ENCODE measurements at regions not wholly inside any gene's neighbourhood (a gene's known extent, or its start where the extent isn't known, plus 50 kb on each side); places are given as distances from the start of the nearest gene placed in this dataset.

DNA sequence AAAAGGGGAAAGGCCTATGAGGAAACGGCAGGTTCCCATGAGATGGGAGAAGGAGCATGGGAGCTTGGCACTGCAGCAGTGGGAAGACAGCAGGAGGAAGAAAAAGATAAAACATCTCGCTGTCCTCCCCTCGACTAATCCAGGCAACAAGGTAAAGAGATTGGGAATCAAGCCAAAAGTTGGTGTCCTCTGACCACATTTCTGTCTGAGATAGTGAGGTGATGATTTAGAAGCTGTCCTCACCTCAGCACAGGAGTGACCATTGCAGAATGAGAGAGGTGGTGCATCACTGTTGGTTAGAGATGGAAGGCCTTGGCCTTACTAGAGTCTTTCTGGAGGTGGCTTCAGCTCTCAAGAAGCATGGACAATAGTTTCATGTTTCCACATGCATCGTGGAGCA is 226.6 kb upstream of the CCDC54 start:
- Histone ChIP-seq H3K4me1 (no peaks in the 10 kb centered on the region), H3K9me3 (no peaks in the 10 kb centered on the region), H3K36me3 (no peaks in the 10 kb centered on the region), H3K4me3 (no peak overlapping the region), H3K27me3 (no peaks in the 10 kb centered on the region), H3K27ac (no peak overlapping the region)
- DNase-seq = no peak
- intact Hi-C loops (cut with DNase I; ENCODE audit: low total_unique reads) = no loop called here
- TF ChIP-seq CTCF (IDR thresholded peaks at IDR 0.05) (no peak), POLR2A (IDR thresholded peaks at IDR 0.05) (no peak)

GRCh38 chr3:107153981-107154380 is 223.3 kb upstream of the CCDC54 start:
- Histone ChIP-seq H3K27me3 (no peaks in the 10 kb centered on the region), H3K4me1 (no peaks in the 10 kb centered on the region), H3K9me3 (peaks cover 0 to 3% of the 10 kb centered on the region in 2 donors), H3K36me3 (no peaks in the 10 kb centered on the region), H3K4me3 (no peak overlapping the region), H3K27ac (no peak overlapping the region)
- intact Hi-C loops (cut with DNase I; ENCODE audit: low total_unique reads) = no loop called here
- no peak for TF ChIP-seq POLR2A (IDR thresholded peaks at IDR 0.05)
- TF ChIP-seq CTCF (IDR thresholded peaks at IDR 0.05) = no peak
- DNase-seq = no peak

- H3K27ac ChIP-seq = no peak overlapping the region
- no peaks in the 10 kb centered on the region for H3K27me3 ChIP-seq
- TF ChIP-seq POLR2A (IDR thresholded peaks at IDR 0.05) (no peak), CTCF (IDR thresholded peaks at IDR 0.05) (no peak)
- H3K36me3 ChIP-seq = no peaks in the 10 kb centered on the region
- no peak overlapping the region for H3K4me3 ChIP-seq
- no peak for DNase-seq
- no peaks in the 10 kb centered on the region for H3K4me1 ChIP-seq
- peaks cover 0 to 4% of the 10 kb centered on the region in 2 donors for H3K9me3 ChIP-seq
- intact Hi-C loops (cut with DNase I; ENCODE audit: low total_unique reads) = no loop called here
These were observed 204.8 kb upstream of the CCDC54 start for GRCh38 chr3:107172411-107172810.

GRCh38 chr3:107184375-107184774 is 192.9 kb upstream of the CCDC54 start:
- DNase-seq = no peak
- H3K36me3 ChIP-seq = no peaks in the 10 kb centered on the region
- H3K4me1 ChIP-seq = no peaks in the 10 kb centered on the region
- no peak for TF ChIP-seq CTCF (IDR thresholded peaks at IDR 0.05)
- no peak for TF ChIP-seq POLR2A (IDR thresholded peaks at IDR 0.05)
- intact Hi-C loops (cut with DNase I; ENCODE audit: low total_unique reads) = no loop called here
- H3K27me3 ChIP-seq = no peaks in the 10 kb centered on the region
- no peak overlapping the region for H3K27ac ChIP-seq
- H3K9me3 ChIP-seq = no peaks in the 10 kb centered on the region
- no peak overlapping the region for H3K4me3 ChIP-seq

GRCh38 chr3:107188262-107188661 is 189.0 kb upstream of the CCDC54 start:
- H3K27me3 ChIP-seq = no peaks in the 10 kb centered on the region
- H3K4me3 ChIP-seq = no peak overlapping the region
- no peaks in the 10 kb centered on the region for H3K9me3 ChIP-seq
- H3K27ac ChIP-seq = no peak overlapping the region
- no peak for TF ChIP-seq POLR2A (IDR thresholded peaks at IDR 0.05)
- no peak for TF ChIP-seq CTCF (IDR thresholded peaks at IDR 0.05)
- no peak for DNase-seq
- intact Hi-C loops (cut with DNase I; ENCODE audit: low total_unique reads) = no loop called here
- H3K4me1 ChIP-seq = no peaks in the 10 kb centered on the region
- H3K36me3 ChIP-seq = no peaks in the 10 kb centered on the region

All from uterus (tissue), 3 donors.